Breast epithelium (tissue), 4 donors: ENCODE measurements at regions not wholly inside any gene's neighbourhood (a gene's known extent, or its start where the extent isn't known, plus 50 kb on each side); places are given as distances from the start of the nearest gene placed in this dataset.

Experiments
- DNase-seq, 2 donors: peaks; one replicate each; pipeline ENCODE4 v3.0.0-alpha.2; 2019; ENCODE audit warnings: low spot score in 2 of 2
- H3K27ac ChIP-seq, 2 donors: fragments of 200-600 bp; sonication (generic) in 1 of 2; one replicate each; pipeline ENCODE4 v1.5.1; 2016 to 2019; ENCODE audit warnings: mild to moderate bottlenecking in 1 of 2
- H3K27me3 ChIP-seq, 2 donors: fragments of 200-600 bp; sonication (generic) in 1 of 2; one replicate each; pipeline versions ENCODE4 v1.5.1 to v1.6.0; 2017 to 2019; ENCODE audit warnings: control low read depth in 1 of 2, mild to moderate bottlenecking in 1 of 2
- H3K36me3 ChIP-seq: fragments of 200-600 bp; one replicate; pipeline ENCODE4 v1.5.1; 2019
- H3K4me1 ChIP-seq, 2 donors: fragments of 200-600 bp; sonication (generic); one replicate each; pipeline ENCODE4 v1.5.1; 2016 to 2019; ENCODE audit warnings: control low read depth in 1 of 2
- H3K4me3 ChIP-seq, 3 donors: fragments of 200-600 bp; sonication (generic); 1 replicate in 2 of 3; 2 replicates in 1 of 3; pipeline ENCODE4 v1.5.1; 2016 to 2019; ENCODE audit warnings: mild to moderate bottlenecking in 3 of 3, moderate library complexity in 2 of 3
- H3K9me3 ChIP-seq, 2 donors: fragments of 200-600 bp; sonication (generic) in 1 of 2; one replicate each; pipeline ENCODE4 v1.5.1; 2016 to 2019; ENCODE audit warnings: control low read depth in 1 of 2
- POLR2A ChIP-seq: fragments of 450-650 bp; IDR thresholded peaks from one replicate; pipeline ENCODE4 v1.6.1; 2016; ENCODE audit warnings: antibody characterized with exemption, mild to moderate bottlenecking, moderate library complexity
- POLR2AphosphoS5 ChIP-seq, 3 donors: sonication (generic); formaldehyde crosslinking; IDR thresholded peaks; one replicate each; pipeline ENCODE4 v1.6.1; 2017; ENCODE audit warnings: antibody characterized with exemption in 3 of 3
- intact Hi-C: fragments of 100-400 bp; cut with DNase I; formaldehyde crosslinking; loops from one replicate; pipeline ENCODE4 v1.15.1; 2023; ENCODE audit warnings: low total_unique reads
- TF ChIP-seq, protein P1 (sequence below), 3 donors: fragments of 450-650 bp; IDR thresholded peaks; one replicate each; pipeline ENCODE4 v1.5.1; 2016 to 2017; ENCODE audit warnings: antibody characterized with exemption in 3 of 3, mild to moderate bottlenecking in 3 of 3, moderate library complexity in 3 of 3

- no peaks in the 10 kb centered on the region for H3K36me3 ChIP-seq
- no peaks in the 10 kb centered on the region for H3K4me1 ChIP-seq
- intact Hi-C loops = no loop called here
- no peak overlapping the region for H3K27ac ChIP-seq
- TF ChIP-seq POLR2AphosphoS5 (IDR thresholded peaks at IDR 0.05) (no peak), POLR2A (no peak)
- TF ChIP-seq, protein P1, sequence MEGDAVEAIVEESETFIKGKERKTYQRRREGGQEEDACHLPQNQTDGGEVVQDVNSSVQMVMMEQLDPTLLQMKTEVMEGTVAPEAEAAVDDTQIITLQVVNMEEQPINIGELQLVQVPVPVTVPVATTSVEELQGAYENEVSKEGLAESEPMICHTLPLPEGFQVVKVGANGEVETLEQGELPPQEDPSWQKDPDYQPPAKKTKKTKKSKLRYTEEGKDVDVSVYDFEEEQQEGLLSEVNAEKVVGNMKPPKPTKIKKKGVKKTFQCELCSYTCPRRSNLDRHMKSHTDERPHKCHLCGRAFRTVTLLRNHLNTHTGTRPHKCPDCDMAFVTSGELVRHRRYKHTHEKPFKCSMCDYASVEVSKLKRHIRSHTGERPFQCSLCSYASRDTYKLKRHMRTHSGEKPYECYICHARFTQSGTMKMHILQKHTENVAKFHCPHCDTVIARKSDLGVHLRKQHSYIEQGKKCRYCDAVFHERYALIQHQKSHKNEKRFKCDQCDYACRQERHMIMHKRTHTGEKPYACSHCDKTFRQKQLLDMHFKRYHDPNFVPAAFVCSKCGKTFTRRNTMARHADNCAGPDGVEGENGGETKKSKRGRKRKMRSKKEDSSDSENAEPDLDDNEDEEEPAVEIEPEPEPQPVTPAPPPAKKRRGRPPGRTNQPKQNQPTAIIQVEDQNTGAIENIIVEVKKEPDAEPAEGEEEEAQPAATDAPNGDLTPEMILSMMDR (IDR thresholded peaks at IDR 0.05) = no peak
- no peak for DNase-seq
- H3K27me3 ChIP-seq = no peaks in the 10 kb centered on the region
- no peaks in the 10 kb centered on the region for H3K9me3 ChIP-seq
- no peak overlapping the region for H3K4me3 ChIP-seq
Measured at GRCh38 chr15:37518436-37518835, 416.0 kb upstream of the TMCO5A start.

GRCh38 chr15:37520026-37520425 lies 414.4 kb upstream of the TMCO5A start:
- intact Hi-C loops = no loop called here
- H3K4me3 ChIP-seq = no peak overlapping the region
- H3K9me3 ChIP-seq = no peaks in the 10 kb centered on the region
- no peak overlapping the region for H3K27ac ChIP-seq
- H3K27me3 ChIP-seq = no peaks in the 10 kb centered on the region
- no peak for TF ChIP-seq POLR2AphosphoS5 (IDR thresholded peaks at IDR 0.05)
- no peak for TF ChIP-seq POLR2A
- TF ChIP-seq, protein P1 (IDR thresholded peaks at IDR 0.05) = no peak
- H3K36me3 ChIP-seq = no peaks in the 10 kb centered on the region
- DNase-seq = no peak
- no peaks in the 10 kb centered on the region for H3K4me1 ChIP-seq

GRCh38 chr15:37520882-37521281 lies 413.6 kb upstream of the TMCO5A start:
- Histone ChIP-seq H3K9me3 (no peaks in the 10 kb centered on the region), H3K4me1 (no peaks in the 10 kb centered on the region), H3K4me3 (no peak overlapping the region), H3K27me3 (no peaks in the 10 kb centered on the region), H3K36me3 (no peaks in the 10 kb centered on the region), H3K27ac (no peak overlapping the region)
- TF ChIP-seq, protein P1 (IDR thresholded peaks at IDR 0.05) = no peak
- TF ChIP-seq POLR2AphosphoS5 (IDR thresholded peaks at IDR 0.05) (no peak), POLR2A (no peak)
- intact Hi-C loops = no loop called here
- DNase-seq = no peak

GRCh38 chr15:37524601-37525000 lies 409.8 kb upstream of the TMCO5A start:
- DNase-seq = no peak
- no peak overlapping the region for H3K4me3 ChIP-seq
- no peaks in the 10 kb centered on the region for H3K9me3 ChIP-seq
- H3K4me1 ChIP-seq = no peaks in the 10 kb centered on the region
- no peak overlapping the region for H3K27ac ChIP-seq
- intact Hi-C loops = no loop called here
- H3K36me3 ChIP-seq = no peaks in the 10 kb centered on the region
- H3K27me3 ChIP-seq = no peaks in the 10 kb centered on the region
- TF ChIP-seq, protein P1 (IDR thresholded peaks at IDR 0.05) = no peak
- no peak for TF ChIP-seq POLR2AphosphoS5 (IDR thresholded peaks at IDR 0.05)
- TF ChIP-seq POLR2A = no peak

DNA sequence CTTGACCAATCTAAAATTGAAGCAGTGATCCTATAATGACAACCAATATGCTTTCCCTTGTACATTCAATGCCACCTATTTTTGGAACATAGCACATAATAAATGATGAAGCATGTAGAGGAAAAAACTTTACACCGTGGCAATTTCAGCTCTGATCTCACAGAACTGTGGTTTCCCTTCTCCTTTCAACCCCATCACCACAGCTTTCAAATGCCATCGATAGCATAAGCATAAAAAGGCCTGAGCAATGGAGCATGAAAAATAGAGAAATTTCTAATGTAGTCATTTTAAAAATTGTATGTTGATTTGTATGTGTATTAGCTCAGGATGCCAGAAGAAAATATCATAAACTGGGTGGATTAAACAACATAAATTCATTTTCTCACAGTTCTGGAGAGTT lies 406.0 kb upstream of the TMCO5A start:
- DNase-seq = no peak
- no peaks in the 10 kb centered on the region for H3K27me3 ChIP-seq
- no peak overlapping the region for H3K27ac ChIP-seq
- H3K9me3 ChIP-seq = no peaks in the 10 kb centered on the region
- TF ChIP-seq POLR2A = no peak
- TF ChIP-seq, protein P1 (IDR thresholded peaks at IDR 0.05) = no peak
- TF ChIP-seq POLR2AphosphoS5 (IDR thresholded peaks at IDR 0.05) = no peak
- no peaks in the 10 kb centered on the region for H3K36me3 ChIP-seq
- H3K4me1 ChIP-seq = no peaks in the 10 kb centered on the region
- intact Hi-C loops = no loop called here
- no peak overlapping the region for H3K4me3 ChIP-seq
